COLO668 (cell line): ENCODE measurements at regions not wholly inside any gene's neighbourhood (a gene's known extent, or its start where the extent isn't known, plus 50 kb on each side); places are given as distances from the start of the nearest gene placed in this dataset.

Experiments used
- DNase-seq: peaks from one replicate; lab custom pipeline; 2025; ENCODE audit not compliant: unreplicated experiment; lab: John Stamatoyannopoulos, UW

DNA sequence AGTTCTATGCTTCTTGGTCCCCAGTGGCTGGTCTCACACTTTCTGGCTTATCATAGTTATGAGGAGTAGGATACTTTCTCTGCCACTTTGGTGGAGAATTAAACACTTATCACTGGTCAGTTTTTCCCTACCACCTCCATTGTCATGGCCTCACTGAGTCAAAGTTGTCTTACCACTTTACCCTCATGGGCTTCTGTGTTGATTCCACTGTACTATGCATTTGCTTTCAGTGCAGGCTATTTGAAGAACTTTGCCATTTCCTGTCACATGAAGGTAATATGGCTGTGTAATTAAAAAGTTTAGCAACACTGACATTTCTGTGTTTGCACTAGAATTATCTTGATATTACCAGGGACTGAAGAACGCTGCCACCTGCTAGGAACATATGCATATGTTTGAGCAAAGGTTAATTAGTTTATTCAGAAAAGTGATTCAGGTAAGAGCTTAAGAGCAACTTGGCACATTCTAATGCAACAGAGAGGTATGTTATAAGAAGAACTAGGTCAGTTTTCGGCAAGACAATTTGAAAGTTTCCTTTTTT lies 377.3 kb downstream of the PDCD6IP start:
- DNase-seq = no peak

DNA sequence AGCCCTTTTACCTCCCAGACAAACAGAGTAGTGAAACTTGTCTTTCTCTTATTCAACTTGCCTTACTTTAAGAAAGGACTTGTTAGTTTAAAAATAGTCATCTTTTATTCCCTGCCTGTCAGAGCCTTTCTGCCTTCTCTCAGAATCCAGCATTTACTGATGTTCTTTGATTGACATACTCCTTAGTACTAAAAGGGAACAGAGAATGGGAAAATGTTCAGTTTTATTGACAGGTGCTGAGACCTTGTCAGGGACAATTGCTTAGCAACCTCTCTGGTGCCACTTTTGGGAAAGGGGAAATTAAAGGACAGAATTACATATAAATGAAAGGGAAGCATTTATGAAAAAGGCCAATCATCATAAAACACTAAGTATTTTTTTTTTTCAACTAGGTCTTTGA lies 378.3 kb downstream of the PDCD6IP start:
- DNase-seq = no peak

DNA sequence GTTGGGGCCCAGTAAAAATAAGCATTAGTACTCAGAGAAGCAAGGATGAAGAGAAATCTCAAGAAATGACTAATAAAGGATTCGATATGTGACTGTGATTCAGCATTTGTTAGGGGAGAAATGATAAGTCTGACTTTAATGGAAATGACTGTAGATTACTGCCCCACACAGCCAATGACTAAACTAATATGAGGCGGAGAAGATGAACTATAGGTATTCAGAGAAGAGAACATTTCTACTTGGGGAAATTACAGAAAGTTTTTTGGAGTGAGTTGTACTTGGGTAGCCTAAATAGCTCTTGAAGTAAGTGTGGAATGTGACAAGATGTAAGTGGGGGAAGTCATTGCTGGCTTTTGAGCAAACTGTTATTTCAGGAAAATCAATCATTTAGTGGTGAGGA lies 380.0 kb downstream of the PDCD6IP start:
- DNase-seq = no peak

DNA sequence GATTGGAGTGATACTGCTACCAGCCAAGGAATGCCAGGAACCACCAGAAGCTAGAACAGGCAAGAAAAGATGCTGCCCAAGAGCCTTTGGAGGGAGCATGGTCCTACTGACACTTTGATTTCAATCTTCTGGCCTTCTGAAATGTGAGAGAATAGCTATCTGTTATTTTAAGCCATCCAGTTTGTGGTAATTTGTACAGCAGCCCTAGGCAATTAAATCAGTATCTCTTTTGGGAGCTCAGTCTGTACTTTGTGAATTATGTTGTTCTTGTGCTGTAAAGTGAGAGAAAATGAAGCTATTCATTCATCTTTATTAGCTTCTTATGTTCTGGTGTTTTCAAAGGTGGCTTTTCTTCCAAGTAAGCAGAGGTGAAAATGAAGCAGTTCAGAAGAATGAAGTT lies 381.3 kb downstream of the PDCD6IP start:
- no peak for DNase-seq

DNA sequence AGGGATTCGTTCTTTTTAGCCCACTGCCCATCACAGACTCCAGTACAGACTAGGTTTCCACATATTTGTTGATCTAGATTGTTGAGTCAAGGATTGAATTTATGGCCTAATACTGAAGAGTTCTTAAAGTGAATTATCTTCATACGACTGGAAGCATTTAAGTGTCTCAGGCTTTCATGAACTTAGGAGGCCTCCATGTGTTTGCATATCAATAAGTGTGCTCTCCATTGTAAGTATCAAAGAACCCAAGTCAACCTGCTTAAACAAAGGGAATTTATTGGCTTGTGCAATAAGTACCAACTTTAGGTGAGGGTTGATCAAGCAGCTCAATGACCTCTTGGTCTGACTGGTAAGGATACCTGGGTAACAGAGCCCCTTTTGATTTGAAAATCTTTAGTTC lies 382.1 kb downstream of the PDCD6IP start:
- no peak for DNase-seq

DNA sequence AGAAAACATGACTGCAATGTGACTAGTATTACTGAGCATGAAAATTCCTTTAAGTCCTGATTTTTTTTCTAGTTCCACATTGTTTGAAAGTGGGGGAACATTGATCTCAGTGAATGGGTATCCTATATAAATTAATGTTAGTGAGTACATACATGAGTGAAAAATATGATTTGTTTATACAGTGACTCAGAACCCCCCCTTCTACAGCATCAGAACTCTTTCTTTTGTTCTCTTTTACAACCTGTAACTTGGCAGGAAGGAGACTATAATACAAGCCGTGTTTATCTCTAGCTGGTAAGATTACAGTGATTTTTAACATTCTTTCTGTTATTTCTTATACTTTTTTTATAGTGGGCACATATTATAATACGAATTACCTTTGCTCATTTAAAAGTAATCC lies 384.7 kb downstream of the PDCD6IP start:
- no peak for DNase-seq

DNA sequence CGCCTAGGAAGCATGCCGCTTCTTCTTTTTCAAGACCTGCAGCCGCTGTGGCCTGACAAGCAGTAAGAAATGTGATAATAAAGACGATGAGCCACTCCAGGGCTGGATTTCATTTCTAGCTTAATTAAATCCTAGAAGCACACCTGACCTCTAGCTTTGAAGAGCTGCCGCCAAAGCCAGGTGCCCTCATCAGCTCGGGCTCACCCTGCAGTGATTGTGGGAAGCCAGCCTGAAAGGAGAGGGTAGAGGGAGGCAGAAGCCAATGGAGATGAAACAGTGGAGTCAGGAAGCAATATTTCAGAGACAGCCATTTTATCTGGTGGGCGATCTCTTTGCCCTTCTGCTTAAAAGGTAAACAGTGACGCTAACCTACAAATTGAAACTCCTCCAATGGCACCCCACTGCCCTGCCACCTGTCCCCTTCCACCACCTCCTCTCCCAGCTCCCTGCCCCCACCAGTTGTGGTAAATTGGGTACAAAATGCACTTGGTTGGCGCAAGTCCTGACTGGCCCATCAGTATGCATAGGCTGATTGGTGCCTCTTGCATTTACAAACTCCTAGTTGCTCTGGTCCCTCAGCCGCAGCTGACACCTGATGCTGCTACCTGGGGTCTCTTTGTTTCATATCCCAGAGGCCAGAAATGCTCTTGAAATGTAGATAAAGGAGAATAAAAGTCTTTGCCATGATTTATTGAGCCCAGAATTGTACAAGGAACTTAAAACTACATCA lies 385.3 kb downstream of the PDCD6IP start:
- peak; percentile 70 for DNase-seq

DNA sequence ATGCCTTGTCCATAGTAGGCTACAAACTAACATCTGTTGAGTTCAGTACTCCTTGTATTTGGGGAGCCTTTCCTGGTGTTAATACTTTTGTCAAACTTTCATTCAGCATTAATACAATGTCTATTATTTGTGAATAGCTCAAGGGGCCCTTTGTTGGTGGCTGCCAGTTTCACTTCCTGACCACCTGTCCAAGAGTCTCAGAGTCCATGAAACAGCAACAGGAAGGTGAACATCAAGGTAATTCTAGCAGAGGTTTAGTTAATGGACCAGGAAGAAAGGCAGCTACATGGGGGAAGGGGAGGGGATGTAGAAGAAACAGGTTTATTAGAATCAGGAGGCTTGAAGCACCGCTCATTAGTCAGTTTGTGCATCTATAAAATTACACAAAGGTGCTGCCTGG lies 386.9 kb downstream of the PDCD6IP start:
- DNase-seq = peak; percentile 7

DNA sequence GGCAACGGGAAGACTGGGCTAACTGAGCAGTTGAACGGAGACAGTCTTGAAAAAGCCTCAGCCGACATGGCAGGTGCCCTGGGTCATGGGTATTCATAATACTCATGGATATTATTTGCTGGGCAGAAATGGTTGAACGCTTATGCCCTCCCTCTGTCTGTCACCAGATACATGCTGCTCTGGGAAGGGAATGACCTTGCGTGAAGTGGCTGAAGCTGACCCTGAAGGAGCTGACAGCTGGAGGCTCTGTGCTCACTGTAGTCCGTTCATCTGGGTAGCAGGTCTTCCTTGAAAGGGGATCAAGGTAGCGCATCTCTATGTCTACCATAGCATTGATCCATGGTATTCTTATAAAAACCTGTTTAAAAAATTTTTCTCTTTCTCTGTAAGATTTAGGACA lies 390.7 kb downstream of the PDCD6IP start:
- DNase-seq = no peak

DNA sequence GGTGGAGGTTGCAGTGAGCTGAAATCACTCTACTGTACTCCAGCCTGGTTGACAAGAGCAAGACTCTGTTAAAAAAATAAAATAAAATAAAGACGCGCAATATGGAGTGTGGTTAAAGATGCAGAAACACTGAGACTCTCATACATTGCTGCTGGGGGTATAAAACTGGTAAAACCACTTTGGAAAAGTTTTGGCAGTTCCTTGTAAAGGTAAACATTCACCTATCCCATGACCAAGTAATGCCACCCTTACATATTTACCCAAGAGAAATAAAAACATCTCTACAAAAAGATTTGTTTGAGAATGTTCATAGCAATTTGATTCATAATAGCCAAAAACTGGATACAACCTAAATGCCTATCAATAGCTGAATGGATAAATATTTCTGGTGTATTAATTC lies 398.5 kb downstream of the PDCD6IP start:
- no peak for DNase-seq

DNA sequence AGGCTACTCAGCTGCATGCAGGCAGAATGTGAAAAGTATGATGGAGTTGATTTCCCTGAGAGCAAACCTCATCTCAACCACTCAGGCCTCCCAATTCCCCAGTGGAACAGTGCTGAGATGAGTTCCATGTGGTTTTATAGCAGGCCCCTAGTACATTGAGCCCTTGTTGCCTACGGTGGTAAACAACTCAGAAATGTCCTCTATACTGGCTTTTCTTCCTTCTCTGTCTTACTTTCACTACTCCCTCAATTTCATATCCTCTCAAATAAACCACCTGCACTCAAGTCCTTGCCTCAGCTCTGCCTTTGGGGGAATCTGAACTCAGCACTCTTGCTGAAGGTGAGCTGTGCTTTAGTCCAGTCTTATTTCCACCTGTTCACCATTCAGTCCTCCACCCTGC lies 399.9 kb downstream of the PDCD6IP start:
- DNase-seq = no peak

DNA sequence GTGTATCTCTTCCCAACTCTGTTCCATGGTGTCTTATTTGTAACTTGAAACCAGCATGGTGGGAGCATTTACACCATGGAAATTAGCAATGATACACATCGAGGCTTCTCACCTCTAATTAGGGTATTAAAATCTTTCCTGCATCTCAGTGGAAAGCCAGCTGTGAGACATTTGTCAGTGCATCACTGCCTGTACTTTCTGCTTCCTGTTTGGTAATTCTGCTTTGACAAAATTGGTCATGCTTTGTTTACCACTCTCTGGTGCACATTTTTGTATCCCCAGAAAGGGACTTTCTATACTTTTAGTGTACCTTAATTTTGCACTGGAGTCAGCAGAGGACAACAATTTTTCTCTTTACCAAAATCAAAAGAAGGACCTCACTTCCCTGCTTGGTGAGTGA lies 402.1 kb downstream of the PDCD6IP start:
- DNase-seq = no peak

DNA sequence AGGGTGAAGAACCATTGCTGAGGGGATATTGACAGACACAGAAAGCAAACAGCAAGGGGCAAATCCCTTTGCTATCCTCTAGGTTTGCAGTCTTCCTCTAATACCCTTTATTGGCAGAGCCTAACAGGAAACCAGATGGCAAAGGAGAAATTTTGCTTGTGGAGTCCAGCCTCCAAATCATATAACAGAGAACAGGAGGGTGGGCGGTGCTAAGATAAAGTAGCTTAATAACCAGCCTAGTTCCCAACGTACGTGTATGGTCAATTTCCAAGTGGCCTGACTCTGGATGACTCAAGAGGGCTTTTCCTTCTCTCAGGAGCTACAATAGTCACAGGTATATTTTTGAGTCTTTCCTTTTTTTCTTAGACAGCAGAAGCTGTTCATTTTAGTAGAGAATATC lies 404.5 kb downstream of the PDCD6IP start:
- no peak for DNase-seq

DNA sequence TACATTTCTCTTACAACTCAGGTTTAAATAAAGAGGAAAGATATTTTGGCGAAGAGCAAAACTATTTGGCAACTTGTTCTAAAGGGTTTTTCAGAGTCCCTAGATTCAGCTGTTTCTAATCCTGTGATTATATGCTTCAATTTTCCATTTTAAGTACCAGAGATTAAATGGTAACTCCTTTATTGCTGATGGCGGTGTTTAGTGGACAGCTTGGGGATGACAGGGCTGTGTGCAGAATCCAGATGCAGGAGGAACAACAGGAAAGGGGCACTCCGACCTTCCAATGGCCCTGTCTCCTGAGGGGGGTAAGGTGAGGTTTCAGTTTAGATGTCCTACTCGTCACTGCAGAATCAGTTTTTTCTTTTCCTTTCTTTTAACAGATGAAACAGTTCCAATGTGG lies 405.0 kb downstream of the PDCD6IP start:
- DNase-seq = no peak

DNA sequence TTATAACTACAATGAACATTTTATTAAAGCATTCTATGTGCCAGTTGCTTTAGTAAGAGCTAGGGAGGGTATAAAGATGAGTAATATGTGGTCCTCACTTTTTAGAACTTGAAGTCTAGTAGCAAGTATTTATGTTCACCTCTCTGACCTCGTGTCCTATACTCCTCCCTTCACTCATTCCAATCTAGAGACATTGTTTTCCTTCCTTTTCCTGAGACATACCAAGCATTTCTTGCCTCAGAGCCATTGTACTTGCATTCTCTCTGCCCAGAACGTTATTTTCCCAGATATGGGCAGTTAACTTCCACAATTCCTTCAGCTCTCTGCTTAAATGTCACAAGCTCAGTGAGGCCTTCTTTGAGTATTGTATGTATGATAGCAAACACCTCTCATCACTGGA lies 408.6 kb downstream of the PDCD6IP start:
- DNase-seq = no peak

DNA sequence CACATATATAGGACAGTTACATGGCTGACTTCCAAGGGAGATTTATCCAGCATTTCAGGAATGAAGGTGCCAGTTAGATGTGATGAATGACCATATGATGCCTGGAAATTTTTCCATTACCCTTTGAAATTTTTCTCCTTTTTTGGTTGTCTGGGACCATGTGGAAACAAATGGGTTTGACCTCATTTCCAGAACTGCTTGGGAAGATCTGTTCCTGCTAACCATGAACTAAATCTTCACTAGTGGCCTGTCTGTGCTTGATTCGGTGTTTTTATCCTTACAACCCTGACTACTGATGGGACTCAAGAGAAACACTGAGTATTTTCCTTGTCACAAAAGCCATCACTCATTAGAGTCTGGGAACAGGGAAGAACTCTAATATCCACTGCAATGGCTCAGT lies 409.4 kb downstream of the PDCD6IP start:
- no peak for DNase-seq

DNA sequence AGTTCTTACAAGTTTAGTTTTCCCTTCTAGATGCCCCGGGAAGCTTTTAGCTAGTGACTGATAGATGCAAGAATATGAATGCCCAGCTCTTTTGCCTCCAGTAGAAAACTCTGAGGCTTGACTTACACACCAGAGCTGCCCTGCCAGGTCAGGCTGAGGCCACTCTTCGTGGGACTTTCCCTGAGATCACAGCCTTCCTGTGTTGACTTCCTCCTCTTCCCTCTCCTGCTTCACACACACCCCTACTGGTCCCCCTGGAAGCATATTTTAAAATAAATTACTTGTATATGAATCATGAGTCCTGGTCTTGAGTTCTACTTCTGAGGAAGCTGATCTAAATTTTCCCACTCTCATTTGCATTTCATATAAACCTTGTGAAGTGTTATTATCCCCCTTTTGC lies 413.7 kb downstream of the PDCD6IP start:
- DNase-seq = no peak

DNA sequence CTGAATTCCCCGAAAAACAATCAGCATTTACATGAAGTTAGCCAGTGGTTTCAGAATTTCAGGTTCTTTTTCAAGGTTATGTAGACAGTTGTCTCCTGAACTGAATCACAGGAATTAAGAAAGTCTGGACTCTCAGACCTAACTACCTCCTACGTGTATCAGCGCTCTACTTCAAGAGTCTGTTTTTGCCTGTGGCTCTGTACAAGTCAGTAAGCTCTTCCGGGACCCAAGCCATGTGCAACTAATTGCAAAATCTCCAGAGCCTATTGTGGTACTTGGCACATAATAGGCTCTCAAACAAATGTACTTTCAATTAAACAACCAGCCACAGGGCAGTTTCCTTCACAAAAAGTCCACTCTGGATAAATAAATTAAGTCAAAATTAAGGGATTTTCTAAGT lies 414.2 kb downstream of the PDCD6IP start:
- no peak for DNase-seq

DNA sequence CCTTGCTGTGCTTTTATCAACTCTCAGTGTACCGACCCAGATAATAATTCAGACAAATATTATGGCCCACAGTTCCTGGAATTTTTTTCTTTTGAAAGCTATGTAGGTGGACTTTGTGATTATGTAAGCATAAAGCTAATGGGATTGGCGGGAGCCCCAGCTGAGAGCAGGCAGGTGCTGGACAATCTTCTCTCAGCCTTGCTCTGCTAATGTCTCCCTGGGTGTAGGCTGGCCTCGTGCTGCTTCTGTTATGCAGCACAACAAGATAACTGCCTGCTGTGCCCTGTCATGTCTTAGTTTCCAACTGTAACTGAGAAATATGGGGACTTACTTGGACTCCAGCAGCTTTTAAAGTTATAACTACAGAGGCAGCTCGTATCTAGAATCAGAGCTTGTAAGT lies 415.0 kb downstream of the PDCD6IP start:
- DNase-seq = peak; percentile 21

DNA sequence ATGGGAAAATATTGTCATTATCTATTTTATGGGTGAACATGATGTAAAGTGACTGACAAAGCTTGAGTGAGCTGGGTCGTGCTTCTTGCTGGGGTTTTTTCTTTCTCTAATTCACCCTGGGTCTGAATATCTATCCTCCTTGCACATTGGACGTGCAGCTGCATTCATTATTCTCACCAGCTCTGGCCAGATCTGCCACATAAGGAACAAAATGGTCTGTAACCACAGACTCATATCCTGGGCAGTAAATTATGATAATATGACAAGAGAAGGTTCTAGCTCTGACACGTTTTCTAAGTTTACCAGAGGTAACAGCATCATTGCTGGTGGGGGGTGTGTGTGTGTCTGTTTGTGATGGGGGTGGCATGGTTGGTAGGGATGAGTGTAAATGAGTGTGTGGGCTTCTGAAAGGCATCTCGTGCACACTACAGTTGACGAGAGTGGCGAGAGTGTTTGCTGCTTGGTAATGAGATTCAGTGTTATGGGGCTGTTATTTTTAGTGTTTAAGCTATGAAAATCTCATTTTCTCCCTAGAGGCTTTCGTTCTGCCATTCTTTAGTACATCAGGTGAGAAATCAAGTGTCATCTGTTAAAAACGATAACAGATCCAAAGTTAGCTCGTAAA lies 418.4 kb downstream of the PDCD6IP start:
- DNase-seq = no peak

DNA sequence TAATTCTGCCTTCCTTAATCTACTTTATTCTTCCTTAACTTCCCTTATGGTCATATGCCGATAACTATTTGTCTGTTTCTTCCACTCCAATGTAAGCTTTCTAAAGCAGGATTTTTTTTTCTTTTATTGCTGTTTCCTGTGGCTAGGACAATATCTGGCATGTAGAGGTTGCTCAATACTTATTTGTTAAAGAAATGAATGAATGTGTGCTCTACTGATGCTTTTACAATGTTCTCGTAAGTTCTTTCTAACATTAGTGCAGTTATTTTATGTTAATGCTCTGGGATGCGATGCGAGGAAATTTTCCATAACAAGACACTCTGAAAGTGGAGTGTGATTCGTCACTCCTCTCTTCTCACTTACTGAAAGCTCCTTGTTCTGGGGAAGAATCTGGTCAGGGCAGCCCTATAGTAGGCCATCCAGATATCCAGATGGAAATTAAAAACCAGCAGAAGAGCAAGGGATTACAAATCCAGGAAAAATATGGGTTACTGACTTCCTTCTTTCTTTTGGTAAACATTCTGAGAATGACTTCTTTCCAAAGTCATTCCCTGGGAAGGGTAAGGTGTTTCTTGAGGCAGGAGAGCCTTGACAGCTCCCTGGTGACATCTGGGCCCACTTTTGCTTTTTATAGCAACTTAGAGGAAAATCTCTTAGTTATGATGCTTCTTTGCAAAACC lies 420.4 kb downstream of the PDCD6IP start:
- no peak for DNase-seq

DNA sequence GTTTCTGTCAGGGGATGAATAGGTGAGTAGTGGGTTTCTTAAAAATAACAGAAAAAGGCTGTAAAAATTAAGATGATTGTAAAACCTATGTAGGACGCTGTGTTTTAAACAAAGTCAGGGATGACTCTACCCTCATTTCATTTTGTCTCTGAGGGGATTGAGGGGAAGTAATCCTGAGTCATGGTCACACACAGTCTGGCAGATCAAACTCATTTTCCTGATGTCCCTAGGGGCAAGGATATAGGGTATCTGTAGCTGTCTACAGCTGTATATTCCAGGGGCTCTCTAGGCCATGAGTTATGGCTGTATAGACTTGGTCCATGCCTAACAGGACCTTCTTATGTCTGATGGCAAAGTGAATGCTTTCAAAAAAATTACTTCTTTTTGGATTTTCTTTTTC lies 421.1 kb downstream of the PDCD6IP start:
- DNase-seq = no peak
